Stimulated activated CD8-positive, alpha-beta memory T cell treated with anti-CD3 and anti-CD28 coated beads, Interleukin-4, amount 100 ng/mL, for 4 hours (primary cell): ENCODE measurements at regions not wholly inside any gene's neighbourhood (a gene's known extent, or its start where the extent isn't known, plus 50 kb on each side); places are given as distances from the start of the nearest gene placed in this dataset.

ENCODE experiments used
- DNase-seq, 2 donors: peaks; one replicate each; pipeline ENCODE4 v3.0.0-alpha.2; 2020; ENCODE audit warnings: low read depth in 2 of 2, low spot score in 1 of 2

DNA sequence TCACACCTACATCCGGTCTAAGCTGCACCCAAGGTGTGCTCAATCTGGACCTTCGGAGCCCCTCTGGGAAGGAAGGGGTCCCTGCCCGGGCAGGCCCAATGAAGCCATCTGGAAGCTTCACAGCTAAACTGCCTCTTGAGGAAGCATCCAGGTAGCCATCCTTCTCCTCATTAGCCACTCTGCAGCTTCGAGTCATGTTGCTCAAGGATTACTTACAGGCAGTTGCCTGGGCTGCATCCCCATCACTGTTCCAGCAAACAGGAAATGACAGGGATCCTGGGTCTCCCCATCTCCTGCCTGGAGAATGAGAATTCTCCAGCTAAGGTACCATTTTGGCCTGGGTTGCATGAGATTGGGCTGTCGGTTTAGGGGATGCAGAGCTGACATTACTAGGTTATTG lies 91.7 kb downstream of the ERMARD start:
- DNase-seq = no peak

DNA sequence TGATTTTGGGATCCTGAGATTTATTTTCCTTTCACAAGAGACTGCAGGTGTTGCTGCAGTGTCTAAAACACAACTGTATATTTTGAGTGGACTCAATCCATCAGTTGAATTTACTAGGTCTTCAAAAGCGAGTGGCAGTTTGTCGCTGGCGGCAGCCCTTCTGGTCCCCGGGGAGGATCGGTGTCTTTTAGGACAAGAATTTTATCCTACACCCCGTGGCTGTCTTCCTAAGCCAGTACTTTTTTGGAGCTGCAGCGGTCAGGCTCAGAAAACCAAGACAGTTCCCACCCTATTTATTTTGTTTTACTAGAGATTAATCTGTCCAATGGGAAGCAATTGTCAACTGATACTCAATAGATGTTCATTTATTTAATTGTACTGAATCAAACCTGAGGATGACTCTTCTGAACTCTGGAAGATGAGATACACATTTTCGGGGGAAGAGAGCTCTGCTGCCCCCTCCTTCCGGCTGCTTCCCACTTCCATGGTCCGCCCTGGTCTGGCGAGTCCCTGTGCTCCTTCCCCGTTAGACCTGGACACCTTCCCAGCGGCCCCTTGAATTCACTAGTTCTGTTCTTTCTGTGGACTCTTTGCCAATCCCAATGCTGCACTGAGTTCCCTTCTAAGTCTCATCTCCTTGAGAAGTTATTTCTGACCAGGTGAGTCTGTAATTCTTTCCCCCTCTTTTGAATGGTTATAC lies 90.6 kb downstream of the ERMARD start:
- DNase-seq = no peak

DNA sequence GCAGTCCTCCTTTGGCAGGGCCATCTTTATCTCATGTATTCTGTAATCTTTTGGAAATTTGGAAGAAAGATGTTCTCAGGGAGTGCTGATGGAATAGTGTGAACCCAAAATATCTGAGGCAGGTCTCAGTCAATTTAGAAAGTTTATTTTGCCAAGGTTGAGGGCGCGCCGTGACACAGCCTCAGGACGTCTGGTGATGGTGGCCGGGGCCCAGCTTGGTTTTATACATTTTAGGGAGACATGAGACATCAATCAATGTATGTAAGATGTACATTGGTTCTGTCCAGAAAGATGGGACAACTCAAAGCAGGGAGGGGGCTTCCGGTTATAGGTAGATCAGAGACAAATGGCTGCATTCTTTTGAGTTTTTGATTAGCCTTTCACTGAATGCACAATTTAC lies 89.8 kb downstream of the ERMARD start:
- DNase-seq = no peak

DNA sequence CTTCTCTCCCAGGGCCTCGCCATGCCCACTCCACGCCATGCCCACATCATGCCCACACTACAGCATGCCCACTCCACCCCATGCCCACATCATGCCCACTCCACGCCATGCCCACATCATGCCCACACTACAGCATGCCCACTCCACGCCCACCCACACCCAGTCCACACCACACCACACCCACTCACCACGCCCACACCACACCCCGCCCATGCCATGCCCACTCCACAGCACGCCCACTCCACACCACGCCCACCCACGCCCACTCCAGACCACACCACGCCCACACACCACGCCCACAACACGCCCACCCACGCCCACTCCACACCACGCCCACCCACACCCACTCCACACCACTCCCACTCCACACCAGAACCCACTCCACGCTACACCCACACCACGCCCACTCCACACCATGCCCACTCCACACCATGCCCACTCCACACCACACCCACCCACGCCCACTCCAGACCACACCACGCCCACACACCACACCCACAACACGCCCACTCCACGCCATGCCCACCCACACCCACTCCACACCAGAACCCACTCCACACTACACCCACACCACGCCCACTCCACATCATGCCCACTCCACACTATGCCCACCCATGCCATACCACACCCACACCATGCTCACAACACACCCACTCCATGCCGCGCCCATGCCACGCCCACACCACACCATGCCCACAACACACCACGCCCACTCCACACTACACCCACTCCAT lies 88.6 kb downstream of the ERMARD start:
- DNase-seq = no peak

DNA sequence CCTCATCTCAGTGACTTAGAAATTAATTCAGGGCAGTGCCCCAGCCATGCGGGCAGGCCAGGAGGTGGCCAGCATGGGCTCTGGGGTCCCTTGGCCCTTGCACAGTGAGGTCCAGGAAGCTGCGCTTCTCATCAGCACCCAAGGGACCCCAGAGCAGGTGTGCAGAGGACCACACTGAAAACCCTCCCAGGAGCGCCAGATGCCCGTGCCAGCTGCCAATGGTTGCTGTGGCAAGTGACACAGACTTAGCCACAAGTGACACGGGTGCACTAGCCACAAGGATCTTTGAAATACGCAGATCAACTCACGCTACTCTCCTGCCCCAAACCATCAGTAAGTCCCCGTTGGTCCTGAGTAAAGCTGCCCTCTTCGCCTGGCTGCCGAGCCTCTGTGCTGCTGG lies 88.1 kb downstream of the ERMARD start:
- no peak for DNase-seq

DNA sequence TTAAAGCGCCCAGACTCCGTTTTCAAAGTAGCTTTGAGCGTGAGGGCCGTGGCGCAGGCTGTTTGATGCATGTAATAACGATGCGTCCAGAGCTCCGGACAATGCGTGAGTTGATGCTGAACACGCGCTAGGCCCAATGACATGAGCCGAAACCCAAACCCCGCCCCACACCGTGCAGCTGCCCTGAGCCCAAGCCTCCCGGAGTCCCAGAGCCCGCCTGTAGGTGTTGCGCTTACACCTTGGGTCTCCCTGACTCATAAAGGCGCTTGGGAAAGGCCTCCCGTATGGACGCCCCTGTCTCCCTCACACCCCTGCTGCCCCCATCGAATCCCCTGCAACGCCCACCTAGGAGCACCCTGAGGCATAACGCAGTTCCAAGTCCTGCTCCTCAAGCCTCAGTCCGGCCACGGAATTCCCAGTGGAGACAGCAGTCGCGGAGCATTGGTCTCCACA lies 87.6 kb downstream of the ERMARD start:
- no peak for DNase-seq

DNA sequence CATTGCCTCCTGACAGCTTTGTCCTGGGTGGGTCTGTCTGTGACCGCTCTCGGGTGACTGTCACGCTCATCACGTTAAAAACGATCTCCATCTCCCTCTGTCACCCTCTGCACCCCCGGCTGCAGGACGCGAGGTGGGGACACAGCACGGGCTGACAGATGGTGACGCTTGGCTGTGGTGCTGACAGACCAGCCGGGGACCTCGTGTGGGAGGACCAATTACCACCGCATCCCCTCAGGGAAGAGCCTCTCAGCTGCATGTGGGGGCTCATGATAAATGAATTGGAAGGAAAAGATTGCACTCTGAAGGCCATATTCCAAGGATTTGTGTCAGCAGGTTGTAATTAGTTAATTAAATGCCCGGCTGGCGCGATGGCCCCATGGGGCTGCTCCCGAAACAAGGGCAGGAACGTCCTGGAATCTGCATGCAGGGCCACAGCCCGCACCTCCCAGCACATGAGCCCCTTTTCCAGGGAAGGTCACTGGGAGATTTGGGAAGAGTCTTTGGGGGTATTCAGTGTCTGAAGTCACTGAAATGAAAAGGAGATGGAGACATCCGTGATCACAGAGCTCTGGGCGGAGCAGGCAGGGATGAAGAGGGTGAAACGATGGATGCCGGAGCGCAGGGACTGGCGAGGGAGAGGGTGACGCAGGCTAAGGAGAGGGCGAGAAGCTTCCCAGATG lies 87.1 kb downstream of the ERMARD start:
- no peak for DNase-seq

DNA sequence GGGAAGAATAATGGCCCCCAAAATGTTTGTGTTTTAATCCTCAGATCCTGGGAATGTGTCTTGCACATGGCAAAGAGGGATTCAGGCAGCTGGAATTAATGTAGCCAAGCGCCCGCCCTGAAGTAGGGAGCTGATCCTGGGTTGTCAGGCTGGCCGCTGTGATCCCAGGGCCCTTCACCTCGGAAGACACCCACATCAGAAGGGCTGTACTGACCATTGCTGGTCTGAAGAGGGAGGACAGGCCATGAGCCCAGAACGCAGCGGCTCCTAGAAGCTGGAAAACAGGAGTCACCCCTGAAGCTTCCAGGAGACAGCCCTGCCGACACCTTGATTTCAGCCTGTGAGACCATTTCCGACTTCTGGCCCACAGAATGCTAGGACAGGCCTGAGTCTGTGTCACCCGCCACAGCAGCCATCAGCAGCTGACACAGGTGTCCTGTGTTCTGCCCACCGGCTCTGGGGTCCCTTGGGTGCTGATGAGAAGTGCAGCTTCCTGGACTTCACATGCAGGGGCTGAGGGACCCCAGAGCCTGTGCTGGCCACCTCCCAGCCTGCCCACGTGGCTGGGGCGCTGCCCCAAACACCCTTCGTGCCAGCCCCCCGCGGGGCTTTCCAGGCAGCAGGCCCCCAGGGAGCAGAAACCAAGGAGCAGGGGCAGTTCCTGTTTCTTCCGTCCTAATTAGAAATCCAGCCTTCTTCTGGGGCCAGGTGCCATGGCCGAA lies 86.3 kb downstream of the ERMARD start:
- no peak for DNase-seq

DNA sequence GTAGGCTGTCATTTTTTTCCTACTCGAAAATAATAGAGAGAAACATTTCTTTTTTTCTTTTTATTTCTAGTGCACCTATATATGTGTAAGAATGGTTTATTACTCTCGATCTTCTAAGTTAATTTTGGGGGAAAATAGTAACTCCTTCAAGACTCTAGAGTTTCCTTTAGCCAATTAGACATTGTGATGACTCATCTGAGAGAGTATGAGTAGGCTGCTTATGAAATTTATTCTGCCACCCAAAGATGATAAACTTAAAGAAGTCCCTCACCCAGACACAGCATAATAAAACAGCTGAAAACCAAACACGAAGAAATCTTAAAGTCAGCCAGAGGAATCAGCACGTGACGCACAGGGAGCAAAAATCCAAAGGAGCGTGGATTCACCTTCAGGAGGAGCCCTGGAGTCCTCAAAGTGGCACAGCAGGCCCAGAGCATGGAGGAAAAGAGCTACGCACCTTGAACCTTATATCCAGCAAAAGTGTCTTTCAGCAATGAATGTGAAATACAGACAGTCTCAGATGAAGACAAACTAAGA lies 81.9 kb downstream of the ERMARD start:
- no peak for DNase-seq

DNA sequence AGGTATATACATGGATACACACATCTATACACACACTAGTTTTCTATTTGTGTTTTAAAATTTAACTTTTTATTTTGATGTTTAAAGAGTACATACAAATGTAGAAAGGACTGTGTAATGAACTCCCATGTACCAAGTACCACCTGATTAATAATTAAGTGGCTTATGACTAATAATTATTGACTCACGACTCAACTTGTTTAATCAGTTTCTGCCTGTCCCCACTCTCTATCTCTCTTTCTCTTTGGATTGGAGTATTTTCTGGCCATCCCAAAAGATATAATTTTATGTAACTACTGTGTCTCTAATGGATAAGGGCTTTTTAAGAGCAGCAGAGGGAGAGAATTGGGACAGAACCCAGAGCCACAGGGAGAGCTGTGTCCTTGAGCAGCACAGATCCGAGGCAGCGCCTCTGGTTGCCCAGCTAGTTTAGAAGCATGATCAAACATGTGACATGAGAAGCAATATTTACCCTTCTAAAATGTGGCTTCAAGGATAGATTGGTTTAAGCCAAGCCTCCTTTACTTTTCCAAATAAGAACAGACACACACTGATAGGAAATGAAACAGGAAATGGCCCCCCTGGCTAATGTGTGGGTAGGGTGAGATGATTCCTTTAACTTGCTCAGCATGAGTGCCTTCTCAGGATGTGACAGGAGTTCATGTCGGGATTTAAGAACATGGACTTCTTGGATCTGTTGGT lies 81.0 kb downstream of the ERMARD start:
- DNase-seq = no peak

DNA sequence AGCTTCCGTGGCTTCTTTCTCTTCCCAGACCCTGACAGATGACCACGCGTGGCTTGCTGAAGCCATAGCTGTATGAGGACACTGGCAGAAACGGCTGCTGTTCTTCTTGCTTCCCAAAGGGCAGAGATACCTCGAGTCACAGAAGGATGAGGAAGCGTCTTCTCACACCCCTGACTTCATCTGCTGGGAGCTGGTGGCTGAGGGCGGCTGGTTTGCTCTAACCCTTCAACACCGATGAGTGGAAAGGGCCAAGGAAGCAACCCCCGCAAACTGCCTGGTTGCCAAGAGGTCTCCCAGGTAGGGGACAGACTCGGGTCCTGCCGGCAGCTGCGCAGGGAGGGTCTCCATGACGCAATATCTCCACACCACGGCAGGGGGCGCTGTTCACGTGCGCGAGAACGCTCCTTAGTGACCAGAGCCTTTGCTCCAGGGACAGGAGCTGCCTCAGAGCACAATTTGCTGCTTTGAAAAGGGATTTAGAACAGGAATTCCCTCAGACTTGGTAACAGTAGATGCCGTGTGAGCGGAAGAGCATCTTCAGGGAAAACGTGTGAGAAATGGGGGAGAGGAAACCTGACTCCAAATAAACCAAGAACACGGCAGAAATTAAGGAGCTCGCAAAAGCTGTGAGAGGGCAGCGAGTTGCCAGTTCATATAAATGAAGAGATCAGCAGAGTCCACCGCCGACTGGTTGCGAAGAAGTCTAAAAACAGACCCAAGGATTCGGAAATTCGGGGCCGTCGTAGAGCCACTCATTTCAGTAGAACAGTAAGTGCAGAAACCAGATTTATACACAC lies 80.2 kb downstream of the ERMARD start:
- peak; percentile 38 to 51 for DNase-seq
